NCI-H2196 treated with DMSO at 0.1 percent for 48 hours (cell line): ENCODE measurements at regions not wholly inside any gene's neighbourhood (a gene's known extent, or its start where the extent isn't known, plus 50 kb on each side); places are given as distances from the start of the nearest gene placed in this dataset.

Experiments used
- DNase-seq: peaks from one replicate; lab custom pipeline; 2025; ENCODE audit not compliant: unreplicated experiment; lab: John Stamatoyannopoulos, UW

DNA sequence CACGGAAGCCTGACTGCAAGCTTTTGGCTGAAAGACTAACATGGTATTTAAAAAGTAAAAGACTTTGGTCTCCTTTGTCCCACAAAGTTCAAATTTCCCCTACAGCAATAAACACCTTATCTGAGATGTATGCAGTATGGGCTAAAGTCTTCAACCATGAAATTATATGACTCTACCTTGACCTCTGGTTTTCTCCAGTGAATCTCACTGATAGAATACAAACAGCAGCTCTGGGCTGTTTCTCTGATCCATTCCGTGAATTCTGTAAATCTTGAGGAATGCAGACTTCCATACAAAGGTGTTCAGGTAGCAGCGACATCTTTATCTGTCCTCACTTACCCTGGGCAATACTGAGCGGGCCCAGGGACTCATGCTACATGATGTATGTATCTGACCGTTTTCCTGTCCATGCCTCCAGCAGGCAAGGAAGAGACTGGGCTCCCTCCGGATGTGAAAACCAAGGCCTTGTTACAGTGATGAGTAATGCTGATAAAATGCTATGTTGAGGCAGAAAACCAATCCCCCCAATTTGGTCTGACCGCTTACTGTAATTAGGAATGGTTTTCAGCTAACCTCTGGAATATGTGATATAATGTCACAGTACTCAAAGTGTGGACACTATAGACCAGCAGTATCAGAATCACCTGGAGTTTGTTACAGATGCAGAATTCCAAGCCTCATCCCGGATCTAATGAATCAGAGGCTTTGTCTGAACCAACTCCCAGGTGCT lies 589.8 kb downstream of the HS3ST4 start:
- no peak for DNase-seq

DNA sequence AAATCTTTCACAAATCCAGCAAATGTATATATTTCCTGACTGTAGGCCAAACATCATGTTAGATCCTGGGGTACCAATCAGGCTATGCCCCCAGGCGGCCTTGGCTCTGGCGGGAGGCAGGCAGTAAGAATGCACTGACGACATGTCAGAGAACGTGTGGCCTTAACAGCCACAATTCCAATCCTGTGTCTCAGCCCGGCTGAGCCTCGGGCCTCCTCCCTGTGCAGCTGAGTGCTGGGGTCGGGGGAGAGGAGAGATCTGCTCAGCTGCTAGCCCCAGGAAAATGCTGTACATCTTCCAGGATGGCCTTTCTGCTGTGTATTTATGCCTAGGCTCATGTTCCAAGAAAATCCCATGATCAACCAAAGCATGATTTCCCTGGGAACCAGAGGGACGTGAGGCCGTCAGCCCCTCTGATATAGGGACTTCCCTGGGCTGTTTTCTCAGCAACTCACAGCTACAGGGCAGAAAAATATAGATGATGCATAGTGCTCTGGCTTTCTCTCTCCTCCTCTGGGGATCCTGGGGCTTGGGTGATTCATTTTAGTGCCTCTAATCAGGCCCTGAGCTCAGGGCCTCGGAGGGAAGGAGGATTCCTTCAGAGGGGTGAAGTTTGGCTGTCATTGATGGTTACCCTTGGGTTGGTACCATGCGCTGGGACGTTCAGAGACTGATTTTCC lies 604.0 kb downstream of the HS3ST4 start:
- no peak for DNase-seq

DNA sequence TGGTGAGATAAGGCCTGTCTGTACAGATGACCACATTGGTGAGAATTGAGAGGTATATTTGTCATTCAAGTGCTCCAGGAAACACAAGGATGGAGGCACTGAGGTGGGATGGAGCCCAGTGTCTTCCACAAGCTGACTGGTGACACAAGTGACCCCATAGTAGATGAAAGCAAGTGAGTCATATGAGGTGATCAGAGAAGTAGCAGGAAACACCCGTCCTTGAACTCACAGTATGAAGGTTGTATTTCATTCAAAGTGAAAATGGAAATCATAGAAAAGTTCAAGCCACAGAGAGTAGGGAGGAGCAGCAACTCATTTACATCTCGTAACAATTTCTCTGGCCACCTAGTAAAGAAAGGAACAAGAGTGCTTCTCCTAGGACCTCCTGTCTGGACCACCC lies 609.8 kb downstream of the HS3ST4 start:
- DNase-seq = no peak

DNA sequence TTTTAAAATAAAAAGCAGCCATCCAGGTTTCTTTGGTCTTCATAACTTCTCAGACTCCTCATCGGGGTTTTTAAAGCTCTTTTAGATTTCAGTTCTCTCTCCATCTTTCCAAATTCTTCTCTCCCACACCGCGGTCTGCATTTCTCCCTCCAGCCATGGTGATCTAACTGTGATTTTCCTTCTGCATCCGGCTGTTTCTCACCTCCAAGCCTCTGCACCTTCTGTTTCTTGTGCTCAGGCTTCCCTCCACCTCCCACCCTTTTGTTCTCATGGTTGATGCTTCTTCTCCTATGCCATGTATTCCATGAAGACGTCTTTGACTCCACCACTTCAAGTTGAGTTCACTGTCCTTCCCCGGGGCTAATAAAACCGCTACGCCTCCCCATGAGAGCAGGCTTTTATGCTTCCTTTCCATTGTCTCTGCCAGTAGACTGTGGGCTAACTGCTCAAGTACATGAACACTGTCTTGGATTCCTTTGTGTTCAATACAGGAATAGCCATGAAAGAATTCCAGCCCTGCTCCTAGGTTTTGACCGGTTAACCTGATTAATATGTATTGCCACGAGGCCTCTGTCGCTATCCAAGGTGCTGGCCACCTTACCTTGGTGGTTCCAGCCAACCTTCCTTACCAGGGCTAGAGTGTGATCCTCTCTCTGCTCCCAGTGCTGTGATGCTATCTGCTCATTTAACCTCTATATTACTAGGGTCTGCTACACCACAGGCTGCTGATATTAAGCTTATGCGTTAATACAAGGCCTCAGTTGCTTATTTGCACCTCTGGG lies 625.1 kb downstream of the HS3ST4 start:
- DNase-seq = no peak

DNA sequence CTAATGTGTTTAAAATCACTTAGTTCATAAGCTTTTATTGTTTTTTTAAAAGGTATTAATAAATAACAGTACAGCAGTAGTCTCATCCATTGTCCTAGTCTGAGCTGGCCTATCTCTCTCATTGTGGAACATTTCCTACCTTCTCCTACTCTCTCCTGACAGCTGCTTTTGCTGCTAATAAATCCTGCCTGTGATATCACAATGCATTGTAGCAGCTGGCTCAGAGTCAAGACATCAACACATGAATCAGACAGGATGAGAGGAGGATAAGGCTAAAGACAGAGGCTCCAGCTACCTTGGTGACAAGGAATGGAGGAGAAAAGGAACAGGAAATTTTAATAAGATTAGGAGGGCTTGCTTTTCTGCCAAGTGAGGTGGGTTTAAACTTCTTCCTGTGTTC lies 626.1 kb downstream of the HS3ST4 start:
- no peak for DNase-seq

DNA sequence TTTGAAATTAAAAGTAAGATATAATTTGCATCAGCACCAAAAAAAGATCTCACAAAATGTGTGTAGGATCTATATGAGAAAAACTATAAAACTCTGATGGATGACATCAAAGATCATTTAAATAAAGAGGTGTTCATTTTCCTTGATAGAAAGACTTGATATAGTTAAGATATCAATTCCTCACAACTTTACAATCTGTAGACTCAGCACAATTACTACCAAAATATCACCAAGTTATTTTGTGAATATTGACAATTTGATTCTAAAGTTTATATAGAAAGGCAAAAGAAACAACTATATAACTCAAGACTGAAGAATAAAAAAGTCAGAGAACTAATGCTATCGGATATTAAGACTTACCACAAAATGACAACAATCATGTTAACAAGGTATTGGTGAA lies 638.9 kb downstream of the HS3ST4 start:
- DNase-seq = no peak

DNA sequence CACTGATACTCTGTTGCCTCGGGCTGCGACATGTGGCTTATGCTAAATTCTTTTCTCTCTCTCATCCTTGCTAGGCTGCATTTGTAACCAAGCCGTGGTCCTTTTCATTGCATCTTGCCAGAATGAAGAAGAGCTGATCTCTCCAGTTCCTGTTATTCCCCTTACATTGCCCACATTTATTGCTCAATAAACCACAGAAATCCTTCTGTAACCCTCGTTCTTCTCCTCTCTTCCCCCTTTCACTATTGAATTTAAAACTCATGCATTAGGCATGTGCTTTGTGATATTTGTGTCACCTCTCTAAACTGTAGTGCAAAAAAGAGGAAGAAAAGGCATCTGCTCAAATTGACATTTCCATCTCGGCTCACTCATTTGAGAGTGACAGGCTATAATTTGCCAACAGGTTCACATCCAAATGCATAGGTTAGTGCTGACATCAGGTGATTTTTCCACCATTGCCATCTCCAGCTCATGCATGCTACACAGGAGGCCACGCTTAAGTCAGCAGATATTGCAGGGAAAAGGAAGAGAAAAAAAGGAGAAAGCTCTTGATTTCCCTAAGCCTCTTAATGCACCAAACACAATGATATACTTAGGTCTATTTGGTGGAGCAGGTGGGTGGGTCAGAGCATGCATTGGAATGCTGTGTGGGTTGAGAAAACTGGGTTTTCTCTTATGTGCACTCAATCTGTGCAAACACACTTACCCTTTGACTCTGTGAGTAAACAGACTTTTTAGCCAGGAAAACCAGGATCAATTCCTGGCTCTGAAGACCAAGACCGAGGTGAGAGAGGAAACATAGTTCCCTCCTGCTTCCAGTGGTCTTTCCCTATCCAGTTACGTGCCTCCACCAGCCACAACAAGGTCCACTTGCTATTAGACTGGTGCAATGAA lies 642.7 kb downstream of the HS3ST4 start:
- no peak for DNase-seq

DNA sequence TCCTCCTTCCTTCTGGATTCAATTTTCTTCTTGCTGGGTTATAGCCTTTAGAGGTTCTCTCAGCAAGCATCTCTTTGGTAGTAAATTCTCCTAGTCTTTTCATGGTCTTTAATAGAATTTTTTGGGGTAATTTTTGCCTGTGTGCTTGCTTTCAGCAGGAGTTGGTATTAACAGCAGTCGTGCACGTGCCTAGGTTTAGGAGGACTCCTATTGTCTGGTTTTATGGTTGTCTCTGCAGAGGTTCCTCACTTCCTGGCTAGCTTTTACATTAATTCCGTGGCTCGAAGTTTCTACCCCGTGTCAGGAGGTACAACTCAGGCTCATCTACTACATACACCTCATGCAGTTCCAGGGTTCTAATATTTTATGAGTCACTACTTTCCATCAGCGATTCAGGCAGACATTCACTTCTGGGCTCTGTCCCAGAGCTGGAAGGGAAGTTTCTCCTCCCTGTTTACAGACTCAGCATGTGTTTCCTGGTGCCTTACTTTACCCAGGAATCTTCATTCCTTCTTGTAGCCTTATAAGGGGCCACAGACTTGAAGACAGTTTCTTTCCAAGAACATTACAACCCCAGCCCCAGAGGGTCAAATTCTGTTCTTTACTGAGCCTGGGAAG lies 643.6 kb downstream of the HS3ST4 start:
- no peak for DNase-seq

DNA sequence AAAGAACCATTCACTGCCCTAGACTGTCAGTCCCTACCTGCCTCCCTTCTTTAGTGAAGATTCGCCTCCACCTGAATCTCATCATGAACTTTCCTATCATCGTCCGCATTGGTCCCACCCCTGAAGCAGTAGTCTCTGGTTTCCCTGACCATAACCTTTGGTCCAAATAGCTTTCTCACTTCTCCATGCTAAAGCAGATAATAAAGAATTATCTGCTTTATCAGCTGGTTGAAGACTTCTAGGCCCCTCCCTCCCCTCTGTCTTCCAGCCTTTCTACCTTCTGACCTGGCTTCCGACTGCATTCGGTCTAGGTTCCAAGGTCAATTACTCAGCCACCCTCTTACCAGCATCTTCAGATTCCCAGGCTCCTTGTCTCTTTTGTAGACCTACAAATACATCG lies 650.9 kb downstream of the HS3ST4 start:
- no peak for DNase-seq

DNA sequence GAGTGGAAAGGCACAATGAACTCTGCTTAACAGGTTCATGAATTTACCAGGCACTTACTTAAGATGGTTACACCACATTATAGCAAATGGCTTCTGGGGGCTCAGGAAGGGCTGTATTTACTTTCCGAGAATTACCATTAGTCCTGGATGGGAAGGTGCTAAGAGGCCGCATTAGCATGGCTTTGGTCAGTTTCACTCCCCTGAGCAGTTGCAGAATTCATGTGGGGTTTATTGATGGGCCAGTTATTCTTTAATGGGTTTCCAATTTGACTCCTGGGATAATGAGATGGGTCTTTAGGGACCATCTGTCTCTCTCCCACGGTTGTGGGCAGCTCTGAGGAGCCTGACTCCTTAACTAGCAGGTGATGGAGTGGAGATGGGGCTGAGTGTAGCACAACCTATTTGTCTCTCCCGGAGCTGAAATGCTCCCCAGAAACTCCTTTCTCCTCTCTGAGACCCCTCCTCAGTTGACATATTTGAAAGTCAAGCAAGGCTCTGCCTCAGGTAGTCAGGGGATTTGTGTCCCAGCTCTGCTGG lies 652.5 kb downstream of the HS3ST4 start:
- DNase-seq = no peak

DNA sequence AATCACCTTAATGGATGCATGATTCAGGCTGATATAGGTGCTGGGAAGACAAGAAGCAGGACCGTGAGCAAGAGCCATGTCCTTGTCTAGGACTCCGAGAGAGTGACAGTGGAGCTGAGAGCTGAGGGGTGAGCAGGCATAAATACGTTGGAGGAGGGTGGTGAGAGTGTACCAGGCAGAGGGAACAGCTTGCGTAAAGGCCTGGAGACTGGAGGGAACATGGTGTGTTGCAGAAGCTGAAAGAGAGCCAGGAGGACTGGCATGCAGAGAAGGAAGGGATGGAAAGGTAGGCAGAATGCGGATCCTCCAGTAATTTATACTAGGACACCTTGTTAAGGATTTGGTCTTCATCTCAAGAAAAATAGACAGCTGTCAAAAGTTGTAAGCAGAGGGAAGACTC lies 653.2 kb downstream of the HS3ST4 start:
- DNase-seq = no peak

DNA sequence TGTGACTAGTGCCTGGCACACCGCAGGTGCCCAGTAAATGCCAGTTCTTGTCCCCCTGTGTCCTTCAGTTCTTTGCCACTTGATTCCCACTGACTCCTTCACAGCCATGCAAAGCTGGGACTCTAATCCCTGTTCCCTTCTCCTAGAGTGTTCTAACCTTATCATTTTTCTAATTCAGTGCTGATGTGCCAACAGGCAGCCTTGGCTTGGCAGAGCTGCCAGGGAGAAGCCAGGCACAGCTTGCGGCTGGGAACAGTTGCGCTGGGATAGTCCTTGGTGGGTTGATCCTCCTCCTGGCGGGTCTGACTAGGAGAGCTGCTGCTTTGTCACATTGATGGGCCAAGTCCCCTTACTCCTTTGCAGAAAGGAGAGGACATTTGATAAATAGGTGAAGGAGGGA lies 654.2 kb downstream of the HS3ST4 start:
- no peak for DNase-seq

DNA sequence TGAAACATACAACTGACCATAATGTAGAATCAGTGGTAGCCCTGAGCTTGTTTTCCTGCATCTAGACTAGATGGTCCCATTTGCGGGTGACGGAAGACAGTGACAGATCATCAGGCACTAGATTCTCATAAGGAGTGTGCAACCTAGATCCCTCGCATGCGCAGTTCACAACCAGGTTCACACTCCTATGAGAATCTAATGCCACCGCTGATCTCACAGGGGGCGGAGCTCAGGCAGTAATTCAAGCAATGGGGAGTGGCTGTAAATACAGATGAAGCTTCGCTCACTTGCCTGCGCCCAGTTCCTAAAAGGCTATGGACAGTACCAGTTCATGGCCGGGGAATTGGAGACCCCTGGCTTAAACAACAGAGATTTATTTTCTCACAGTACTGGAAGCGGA lies 656.3 kb downstream of the HS3ST4 start:
- DNase-seq = no peak

DNA sequence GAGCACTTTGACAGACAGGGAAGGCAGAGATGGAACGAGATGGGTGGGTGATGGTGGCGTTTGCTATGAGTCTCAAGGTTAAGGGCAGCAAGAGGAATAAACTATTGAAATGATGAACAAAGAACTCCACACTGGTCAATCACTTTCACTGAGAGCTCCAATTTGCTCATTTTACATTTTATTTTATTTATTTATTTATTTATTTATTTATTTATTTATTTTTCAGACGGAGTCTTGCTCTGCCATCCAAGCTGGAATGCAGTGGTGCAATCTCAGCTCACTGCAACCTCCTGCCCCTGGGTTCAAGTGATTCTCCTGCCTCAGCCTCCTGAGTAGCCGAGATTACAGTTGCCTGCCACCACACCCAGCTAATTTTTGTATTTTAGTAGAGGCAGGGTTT lies 669.1 kb downstream of the HS3ST4 start:
- no peak for DNase-seq

DNA sequence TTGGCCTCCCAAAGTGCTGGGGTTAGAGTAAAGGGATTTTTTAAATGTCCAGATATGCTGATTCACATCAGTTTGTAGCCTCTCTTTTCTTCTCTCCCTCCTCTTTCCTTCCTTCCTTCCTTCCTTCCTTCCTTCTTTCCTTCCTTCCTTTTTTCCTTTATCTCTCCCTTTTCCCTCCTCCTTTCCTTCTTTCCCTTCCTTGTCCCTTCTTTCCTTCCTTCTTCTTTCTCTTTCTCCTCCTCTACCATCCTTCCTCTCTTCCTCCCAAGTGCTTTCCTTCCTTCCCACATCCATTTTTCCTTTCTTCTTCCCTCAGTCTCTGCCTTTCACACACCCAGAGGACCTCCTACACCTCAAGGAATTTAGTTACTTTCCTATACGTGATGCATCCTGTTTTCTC lies 671.8 kb downstream of the HS3ST4 start:
- no peak for DNase-seq

DNA sequence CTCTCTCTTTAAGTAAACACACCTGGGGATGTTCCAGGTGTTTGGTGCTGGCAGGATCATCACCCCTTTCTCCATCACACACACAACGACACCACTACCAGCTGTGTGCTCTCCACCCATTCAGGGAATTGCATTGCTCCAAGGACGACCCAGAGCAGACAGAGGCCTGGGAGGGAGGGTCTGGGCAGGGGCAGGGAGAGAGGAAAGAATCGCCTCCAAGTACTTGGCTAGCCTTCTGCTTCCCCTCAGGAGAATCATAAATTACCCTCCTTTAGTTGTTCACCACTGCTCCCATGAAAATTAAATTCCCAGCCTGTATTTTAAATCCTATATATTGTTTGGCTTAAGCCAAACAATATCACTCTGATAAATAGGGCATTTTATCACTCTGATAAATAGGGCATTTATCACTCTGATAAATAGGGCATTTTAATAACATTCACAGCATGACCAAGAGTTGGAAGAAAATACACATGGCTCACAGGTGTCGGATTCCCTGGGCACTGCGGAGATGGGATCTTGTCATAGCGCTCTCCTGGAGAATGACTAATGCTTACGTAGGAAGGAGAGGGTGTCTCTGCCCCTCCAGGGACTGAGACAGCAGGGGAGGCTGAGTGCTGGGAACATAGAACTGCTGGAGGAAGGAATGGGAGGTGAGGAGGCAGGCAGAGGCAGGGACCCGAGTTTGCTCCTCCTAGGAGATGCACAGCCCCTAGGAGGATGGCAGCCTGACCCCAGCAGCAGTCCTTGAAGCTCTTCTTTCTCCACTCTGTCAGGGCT lies 673.6 kb downstream of the HS3ST4 start:
- DNase-seq = no peak

DNA sequence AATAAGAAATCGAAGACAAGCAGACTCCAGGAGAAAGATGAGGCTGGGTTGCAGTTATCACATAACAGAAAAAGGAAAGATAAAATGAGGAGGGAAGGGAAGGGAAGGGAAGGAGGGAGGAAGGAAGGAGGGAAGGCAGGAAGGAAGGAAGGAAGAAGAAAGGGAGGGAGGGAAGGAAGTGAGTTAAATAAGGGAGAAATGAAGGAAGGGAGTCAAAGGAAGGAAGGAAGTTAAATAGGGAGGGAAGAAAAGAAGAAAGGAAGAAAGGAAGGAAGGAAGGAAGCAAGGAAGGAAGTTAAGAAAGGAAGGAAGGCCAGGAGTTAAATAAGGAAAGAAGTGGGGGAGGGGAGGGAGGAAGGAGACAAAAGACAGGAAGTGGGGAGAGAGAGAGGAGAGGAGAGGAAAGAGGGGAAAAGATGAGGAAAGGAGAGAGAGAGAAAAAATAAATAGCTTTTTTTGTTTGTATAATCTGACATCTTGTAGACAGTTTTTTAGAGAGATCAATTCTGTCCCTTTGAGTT lies 679.6 kb downstream of the HS3ST4 start:
- DNase-seq = no peak

DNA sequence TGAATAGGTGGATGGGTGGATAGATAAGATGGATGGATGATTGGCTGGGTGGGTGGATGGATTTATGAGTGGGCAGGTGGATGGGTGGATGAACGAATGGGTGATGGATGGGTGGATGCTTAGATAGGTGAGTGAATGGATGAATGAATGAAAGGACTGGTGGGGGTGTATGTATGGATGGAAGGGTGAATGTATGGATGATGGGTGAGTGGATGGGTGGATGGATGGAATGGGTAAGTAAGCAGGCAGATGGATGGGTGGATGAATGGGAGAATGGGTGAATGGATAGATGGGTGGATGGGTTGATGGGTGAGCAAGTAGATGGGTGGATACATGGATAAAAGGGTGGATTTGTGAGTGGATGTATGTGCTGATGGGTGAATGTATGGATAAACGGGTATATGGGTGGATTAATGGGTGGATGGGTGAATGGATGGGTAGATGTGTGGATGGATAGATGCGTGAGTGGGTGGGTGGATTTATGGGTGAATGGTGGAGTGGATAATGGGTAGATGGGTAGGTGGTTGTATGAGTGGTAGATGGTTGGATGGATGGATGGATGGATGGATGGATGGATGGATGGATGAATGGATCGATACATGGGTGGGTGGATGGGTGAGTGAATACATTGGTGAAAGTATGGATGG lies 682.6 kb downstream of the HS3ST4 start:
- no peak for DNase-seq

DNA sequence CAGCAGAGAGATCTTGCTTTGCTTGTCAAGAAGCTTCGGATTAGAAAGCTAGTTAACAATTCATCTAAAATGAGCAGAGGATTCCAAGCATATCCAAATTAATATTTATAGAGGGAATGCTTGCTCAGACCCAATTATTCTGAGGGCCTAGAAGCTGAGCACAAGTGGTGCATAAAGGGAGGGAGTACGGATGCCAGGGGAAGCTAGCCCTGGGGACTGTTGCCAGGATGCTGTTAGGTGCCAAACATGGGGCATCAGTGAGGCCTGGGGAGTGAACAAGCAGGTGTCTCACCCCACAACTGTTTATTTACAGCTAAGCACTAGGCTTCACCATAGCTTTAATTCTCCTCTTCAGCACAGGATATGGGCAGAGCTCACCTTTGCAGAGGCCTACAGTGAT lies 684.1 kb upstream of the C16orf82 start:
- DNase-seq = no peak
